HEK293 (cell line): ENCODE measurements at regions not wholly inside any gene's neighbourhood (a gene's known extent, or its start where the extent isn't known, plus 50 kb on each side); places are given as distances from the start of the nearest gene placed in this dataset.
A peak's percentile ranks its signal among the peaks of the same experiment; 100 is the strongest.

Experiments
- CTCF ChIP-seq: fragments of 450-650 bp; formaldehyde crosslinking; IDR thresholded peaks from 2 replicates; pipeline ENCODE4 v1.5.1; 2016; ENCODE audit warnings: missing biosample characterization, missing genetic modification characterization
- PRDM1 ChIP-seq: fragments of 450-650 bp; formaldehyde crosslinking; IDR thresholded peaks from 2 replicates; pipeline ENCODE4; 2016; ENCODE audit warnings: missing biosample characterization, missing genetic modification characterization
- REST ChIP-seq: fragments of 450-650 bp; formaldehyde crosslinking; IDR thresholded peaks from 2 replicates; pipeline ENCODE4 v1.5.1; 2016; ENCODE audit warnings: missing biosample characterization, missing genetic modification characterization
- SCRT2 ChIP-seq: fragments of 450-650 bp; formaldehyde crosslinking; IDR thresholded peaks from 2 replicates; pipeline ENCODE4 v1.5.1; 2016; ENCODE audit warnings: missing biosample characterization, missing genetic modification characterization
- ZNF155 ChIP-seq: fragments of 450-650 bp; formaldehyde crosslinking; IDR thresholded peaks from 2 replicates; pipeline ENCODE4 v1.5.1; 2016; ENCODE audit warnings: missing biosample characterization, missing genetic modification characterization
- ZNF169 ChIP-seq: fragments of 450-650 bp; formaldehyde crosslinking; IDR thresholded peaks from 2 replicates; pipeline ENCODE4 v1.5.1; 2016; ENCODE audit warnings: missing biosample characterization, missing genetic modification characterization
- ZNF292 ChIP-seq: fragments of 450-650 bp; formaldehyde crosslinking; IDR thresholded peaks from 2 replicates; pipeline ENCODE4 v1.5.1; 2016; ENCODE audit warnings: low read depth, missing biosample characterization, missing genetic modification characterization, borderline replicate concordance
- ZNF350 ChIP-seq: fragments of 450-650 bp; formaldehyde crosslinking; IDR thresholded peaks from 2 replicates; pipeline ENCODE4 v1.5.0; 2017; ENCODE audit warnings: missing biosample characterization, mild to moderate bottlenecking, missing genetic modification characterization
- ZNF354C ChIP-seq: fragments of 450-650 bp; formaldehyde crosslinking; IDR thresholded peaks from 2 replicates; pipeline ENCODE4 v1.5.1; 2016; ENCODE audit warnings: missing biosample characterization, missing genetic modification characterization, low read depth, borderline replicate concordance
- ZNF560 ChIP-seq: fragments of 450-650 bp; formaldehyde crosslinking; IDR thresholded peaks from 2 replicates; pipeline ENCODE4 v1.5.1; 2017; ENCODE audit warnings: missing biosample characterization, missing genetic modification characterization, borderline replicate concordance
- ZNF623 ChIP-seq: fragments of 450-650 bp; formaldehyde crosslinking; IDR thresholded peaks from 2 replicates; pipeline ENCODE4 v1.5.1; 2016; ENCODE audit warnings: missing biosample characterization, missing genetic modification characterization
- ZNF701 ChIP-seq: fragments of 450-650 bp; formaldehyde crosslinking; IDR thresholded peaks from 2 replicates; pipeline ENCODE4 v1.5.1; 2016; ENCODE audit warnings: missing biosample characterization, missing genetic modification characterization
- ZSCAN30 ChIP-seq: fragments of 450-650 bp; IDR thresholded peaks from 2 replicates; pipeline ENCODE4 v1.5.1; 2018; ENCODE audit warnings: missing biosample characterization, mild to moderate bottlenecking, missing genetic modification characterization, moderate library complexity

GRCh38 chr5:125006011-125006685 is 259.7 kb upstream of the ZNF608 start:
- no peak for TF ChIP-seq ZNF350 (tag by site-specific recombination)
- TF ChIP-seq ZNF169 (tag by site-specific recombination) = no peak
- no peak for TF ChIP-seq CTCF (tag by site-specific recombination)
- no peak for TF ChIP-seq PRDM1 (tag by site-specific recombination)
- no peak for TF ChIP-seq ZNF292 (tag by site-specific recombination)
- TF ChIP-seq ZNF560 (tag by site-specific recombination) = no peak
- TF ChIP-seq SCRT2 (tag by site-specific recombination) = no peak
- TF ChIP-seq ZNF354C = no peak
- TF ChIP-seq ZNF155 (tag by site-specific recombination) = no peak
- no peak for TF ChIP-seq ZNF701 (tag by site-specific recombination)
- no peak; the same call in 1 of the 2 replicates for TF ChIP-seq REST (tag by site-specific recombination)
- TF ChIP-seq ZNF623 (tag by site-specific recombination) = no peak
- TF ChIP-seq ZSCAN30 = peak; percentile 73
